ENCODE measurements at regions not wholly inside any gene's neighbourhood (a gene's known extent, or its start where the extent isn't known, plus 50 kb on each side); places are given as distances from the start of the nearest gene placed in this dataset.

DNA sequence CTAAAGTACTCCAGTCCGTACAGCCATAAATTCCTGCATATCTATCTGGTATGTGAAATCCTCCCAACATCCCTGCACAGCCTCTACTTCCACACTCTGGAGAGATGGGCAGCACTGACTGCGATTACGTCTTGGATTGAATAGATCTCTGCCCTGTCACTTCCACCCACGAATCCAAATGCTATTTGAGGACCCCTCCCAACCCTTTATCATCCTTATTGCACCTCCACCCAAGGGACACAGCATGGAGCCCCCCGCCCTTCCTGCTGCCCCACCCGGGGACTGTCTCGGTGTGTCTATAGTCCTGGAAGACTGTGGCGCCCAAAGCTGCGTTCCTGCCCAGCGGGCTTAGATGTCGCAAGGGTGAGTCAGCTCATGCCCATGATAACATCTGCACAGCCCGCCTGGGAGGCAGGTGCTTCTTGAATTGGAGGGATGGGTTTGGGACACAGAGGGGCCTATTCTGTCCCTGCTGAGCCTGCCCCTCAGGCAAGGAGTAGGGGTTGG is 105.7 kb upstream of the HAND1 start:
- H3K4me1 Mint-ChIP-seq: peaks cover 3% of the 10 kb centered on the region; the same call in 1 of the 3 replicates
- H3K4me1 ChIP-seq (ENCODE audit: insufficient read depth): no peaks in the 10 kb centered on the region; the same call in 1 of the 2 replicates
- H3K79me2 ChIP-seq (replicated peaks; ENCODE audit: insufficient read depth): no peaks in the 10 kb centered on the region
- ATAC-seq (no peak; the same call in 1 of the 3 replicates), DNase-seq (ENCODE audit: low spot score) (no peak)
- peak overlapping the region; percentile 47; the same call in 1 of the 2 replicates for H2AFZ ChIP-seq
- H3K4me3 ChIP-seq: no peak overlapping the region
- H3K27me3 ChIP-seq (ENCODE audit: insufficient read depth): no peaks in the 10 kb centered on the region
- no peak overlapping the region for H3K27ac ChIP-seq (ENCODE audit: low read depth)
- H3K9me3 Mint-ChIP-seq: no peaks in the 10 kb centered on the region
- no peak overlapping the region for H3K27ac Mint-ChIP-seq
- H3K36me3 Mint-ChIP-seq (ENCODE audit: low read depth): no peaks in the 10 kb centered on the region
- no peaks in the 10 kb centered on the region for H3F3A ChIP-seq (replicated peaks; ENCODE audit: low read depth)
- no peak overlapping the region for H3K4me2 ChIP-seq
- no peak overlapping the region for H3K4me3 Mint-ChIP-seq
- no peaks in the 10 kb centered on the region for H3K9me2 ChIP-seq (ENCODE audit: insufficient read depth)
- no peak for TF ChIP-seq CREB1 (CRISPR knock-in tag; IDR thresholded peaks at IDR 0.05; ENCODE audit: low read depth)
- no peak for TF ChIP-seq STAT1 (IDR thresholded peaks at IDR 0.05; ENCODE audit: unreplicated experiment)
- TF ChIP-seq, protein P1, sequence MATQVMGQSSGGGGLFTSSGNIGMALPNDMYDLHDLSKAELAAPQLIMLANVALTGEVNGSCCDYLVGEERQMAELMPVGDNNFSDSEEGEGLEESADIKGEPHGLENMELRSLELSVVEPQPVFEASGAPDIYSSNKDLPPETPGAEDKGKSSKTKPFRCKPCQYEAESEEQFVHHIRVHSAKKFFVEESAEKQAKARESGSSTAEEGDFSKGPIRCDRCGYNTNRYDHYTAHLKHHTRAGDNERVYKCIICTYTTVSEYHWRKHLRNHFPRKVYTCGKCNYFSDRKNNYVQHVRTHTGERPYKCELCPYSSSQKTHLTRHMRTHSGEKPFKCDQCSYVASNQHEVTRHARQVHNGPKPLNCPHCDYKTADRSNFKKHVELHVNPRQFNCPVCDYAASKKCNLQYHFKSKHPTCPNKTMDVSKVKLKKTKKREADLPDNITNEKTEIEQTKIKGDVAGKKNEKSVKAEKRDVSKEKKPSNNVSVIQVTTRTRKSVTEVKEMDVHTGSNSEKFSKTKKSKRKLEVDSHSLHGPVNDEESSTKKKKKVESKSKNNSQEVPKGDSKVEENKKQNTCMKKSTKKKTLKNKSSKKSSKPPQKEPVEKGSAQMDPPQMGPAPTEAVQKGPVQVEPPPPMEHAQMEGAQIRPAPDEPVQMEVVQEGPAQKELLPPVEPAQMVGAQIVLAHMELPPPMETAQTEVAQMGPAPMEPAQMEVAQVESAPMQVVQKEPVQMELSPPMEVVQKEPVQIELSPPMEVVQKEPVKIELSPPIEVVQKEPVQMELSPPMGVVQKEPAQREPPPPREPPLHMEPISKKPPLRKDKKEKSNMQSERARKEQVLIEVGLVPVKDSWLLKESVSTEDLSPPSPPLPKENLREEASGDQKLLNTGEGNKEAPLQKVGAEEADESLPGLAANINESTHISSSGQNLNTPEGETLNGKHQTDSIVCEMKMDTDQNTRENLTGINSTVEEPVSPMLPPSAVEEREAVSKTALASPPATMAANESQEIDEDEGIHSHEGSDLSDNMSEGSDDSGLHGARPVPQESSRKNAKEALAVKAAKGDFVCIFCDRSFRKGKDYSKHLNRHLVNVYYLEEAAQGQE (IDR thresholded peaks at IDR 0.05; ENCODE audit: unreplicated experiment): no peak
- TF ChIP-seq EZH2phosphoT487 (IDR thresholded peaks at IDR 0.05; ENCODE audit: unreplicated experiment): no peak
- no peak for TF ChIP-seq EZH2 (IDR thresholded peaks at IDR 0.05; ENCODE audit: low read depth, unreplicated experiment)
- TF ChIP-seq ZNF331 (CRISPR knock-in tag; IDR thresholded peaks at IDR 0.05; ENCODE audit: low read depth): no peak
- no peak for TF ChIP-seq JUNB (IDR thresholded peaks at IDR 0.05; ENCODE audit: unreplicated experiment)
- peaks cover 4% of the 10 kb centered on the region for H3K27me3 Mint-ChIP-seq (ENCODE audit: insufficient read depth, low read depth, poor library complexity)
- H3K36me3 ChIP-seq (ENCODE audit: insufficient read depth): no peaks in the 10 kb centered on the region
- no peaks in the 10 kb centered on the region for H4K20me1 ChIP-seq (replicated peaks; ENCODE audit: insufficient read depth)

GRCh38 chr5:154580422-154580821 is 102.4 kb upstream of the HAND1 start:
- H3K27ac Mint-ChIP-seq: no peak overlapping the region
- Histone ChIP-seq H3K9me2 (ENCODE audit: insufficient read depth) (no peaks in the 10 kb centered on the region), H3K4me2 (no peak overlapping the region), H2AFZ (no peak overlapping the region; the same call in 1 of the 2 replicates), H4K20me1 (replicated peaks; ENCODE audit: insufficient read depth) (no peaks in the 10 kb centered on the region), H3K4me3 (no peak overlapping the region), H3K27me3 (ENCODE audit: insufficient read depth) (no peaks in the 10 kb centered on the region), H3K36me3 (ENCODE audit: insufficient read depth) (no peaks in the 10 kb centered on the region), H3K79me2 (replicated peaks; ENCODE audit: insufficient read depth) (no peaks in the 10 kb centered on the region), H3K27ac (ENCODE audit: low read depth) (no peak overlapping the region), H3F3A (replicated peaks; ENCODE audit: low read depth) (no peaks in the 10 kb centered on the region), H3K4me1 (ENCODE audit: insufficient read depth) (no peaks in the 10 kb centered on the region; the same call in 1 of the 2 replicates)
- ATAC-seq (no peak), DNase-seq (ENCODE audit: low spot score) (no peak)
- H3K36me3 Mint-ChIP-seq (ENCODE audit: low read depth): no peaks in the 10 kb centered on the region
- no peaks in the 10 kb centered on the region for H3K9me3 Mint-ChIP-seq
- no peak overlapping the region for H3K4me3 Mint-ChIP-seq
- H3K4me1 Mint-ChIP-seq: peaks cover 5% of the 10 kb centered on the region; the same call in 1 of the 3 replicates
- peaks cover 4% of the 10 kb centered on the region for H3K27me3 Mint-ChIP-seq (ENCODE audit: insufficient read depth, low read depth, poor library complexity)
- TF ChIP-seq NANOG (IDR thresholded peaks at IDR 0.05; ENCODE audit: borderline replicate concordance): no peak
- TF ChIP-seq, protein P1 (IDR thresholded peaks at IDR 0.05; ENCODE audit: unreplicated experiment): no peak
- TF ChIP-seq ZNF331 (CRISPR knock-in tag; IDR thresholded peaks at IDR 0.05; ENCODE audit: low read depth): no peak
- no peak for TF ChIP-seq ZNF114 (CRISPR knock-in tag; IDR thresholded peaks at IDR 0.05)
- TF ChIP-seq EZH2 (IDR thresholded peaks at IDR 0.05; ENCODE audit: low read depth, unreplicated experiment): no peak
- TF ChIP-seq, protein P2, sequence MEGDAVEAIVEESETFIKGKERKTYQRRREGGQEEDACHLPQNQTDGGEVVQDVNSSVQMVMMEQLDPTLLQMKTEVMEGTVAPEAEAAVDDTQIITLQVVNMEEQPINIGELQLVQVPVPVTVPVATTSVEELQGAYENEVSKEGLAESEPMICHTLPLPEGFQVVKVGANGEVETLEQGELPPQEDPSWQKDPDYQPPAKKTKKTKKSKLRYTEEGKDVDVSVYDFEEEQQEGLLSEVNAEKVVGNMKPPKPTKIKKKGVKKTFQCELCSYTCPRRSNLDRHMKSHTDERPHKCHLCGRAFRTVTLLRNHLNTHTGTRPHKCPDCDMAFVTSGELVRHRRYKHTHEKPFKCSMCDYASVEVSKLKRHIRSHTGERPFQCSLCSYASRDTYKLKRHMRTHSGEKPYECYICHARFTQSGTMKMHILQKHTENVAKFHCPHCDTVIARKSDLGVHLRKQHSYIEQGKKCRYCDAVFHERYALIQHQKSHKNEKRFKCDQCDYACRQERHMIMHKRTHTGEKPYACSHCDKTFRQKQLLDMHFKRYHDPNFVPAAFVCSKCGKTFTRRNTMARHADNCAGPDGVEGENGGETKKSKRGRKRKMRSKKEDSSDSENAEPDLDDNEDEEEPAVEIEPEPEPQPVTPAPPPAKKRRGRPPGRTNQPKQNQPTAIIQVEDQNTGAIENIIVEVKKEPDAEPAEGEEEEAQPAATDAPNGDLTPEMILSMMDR (conservative IDR thresholded peaks at IDR 0.05; ENCODE audit: low read depth in 2 of 2): no peak
- TF ChIP-seq EZH2phosphoT487 (IDR thresholded peaks at IDR 0.05; ENCODE audit: unreplicated experiment): no peak
- no peak for TF ChIP-seq ETS1 (IDR thresholded peaks at IDR 0.05)
- TF ChIP-seq STAT1 (IDR thresholded peaks at IDR 0.05; ENCODE audit: unreplicated experiment): no peak
- no peak for TF ChIP-seq JUNB (IDR thresholded peaks at IDR 0.05; ENCODE audit: unreplicated experiment)
- TF ChIP-seq CREB1 (CRISPR knock-in tag; IDR thresholded peaks at IDR 0.05; ENCODE audit: low read depth): no peak
